Epithelial cell of proximal tubule (primary cell): ENCODE measurements at regions not wholly inside any gene's neighbourhood (a gene's known extent, or its start where the extent isn't known, plus 50 kb on each side); places are given as distances from the start of the nearest gene placed in this dataset.

Experiments used
- DNase-seq: peaks from one replicate; pipeline ENCODE4 v3.0.0-alpha.2; 2011; ENCODE audit warnings: low read depth
- H3K4me3 ChIP-seq: 2 replicates; pipeline ENCODE4 v1.5.1; 2011; ENCODE audit warnings: low read depth, mild to moderate bottlenecking, low read length
- CTCF ChIP-seq: conservative IDR thresholded peaks from 2 replicates; pipeline ENCODE4 v1.5.1; 2012; ENCODE audit warnings: low read depth, mild to moderate bottlenecking, low read length

- no peak for TF ChIP-seq CTCF
- no peak overlapping the region for H3K4me3 ChIP-seq
- no peak for DNase-seq
Measured at GRCh38 chr5:34496701-34497469, 159.2 kb upstream of the RAI14 start.

- DNase-seq = no peak
- H3K4me3 ChIP-seq = no peak overlapping the region
- no peak for TF ChIP-seq CTCF
Measured at GRCh38 chr5:34497470-34497808, 158.7 kb upstream of the RAI14 start.

- TF ChIP-seq CTCF = no peak
- DNase-seq = no peak
- no peak overlapping the region for H3K4me3 ChIP-seq
Measured at GRCh38 chr5:34498572-34498971, 157.6 kb upstream of the RAI14 start.

GRCh38 chr5:34499001-34499734 lies 157.0 kb upstream of the RAI14 start:
- no peak overlapping the region for H3K4me3 ChIP-seq
- TF ChIP-seq CTCF = no peak
- DNase-seq = peak; percentile 66

GRCh38 chr5:34500236-34500847 lies 155.8 kb upstream of the RAI14 start:
- H3K4me3 ChIP-seq = no peak overlapping the region
- TF ChIP-seq CTCF = no peak
- DNase-seq = no peak

- no peak for DNase-seq
- no peak overlapping the region for H3K4me3 ChIP-seq
- no peak for TF ChIP-seq CTCF
Measured at GRCh38 chr5:34501016-34501415, 155.1 kb upstream of the RAI14 start.
